ENCODE measurements at regions not wholly inside any gene's neighbourhood (a gene's known extent, or its start where the extent isn't known, plus 50 kb on each side); places are given as distances from the start of the nearest gene placed in this dataset.
A peak's percentile ranks its signal among the peaks of the same experiment; 100 is the strongest.

DNA sequence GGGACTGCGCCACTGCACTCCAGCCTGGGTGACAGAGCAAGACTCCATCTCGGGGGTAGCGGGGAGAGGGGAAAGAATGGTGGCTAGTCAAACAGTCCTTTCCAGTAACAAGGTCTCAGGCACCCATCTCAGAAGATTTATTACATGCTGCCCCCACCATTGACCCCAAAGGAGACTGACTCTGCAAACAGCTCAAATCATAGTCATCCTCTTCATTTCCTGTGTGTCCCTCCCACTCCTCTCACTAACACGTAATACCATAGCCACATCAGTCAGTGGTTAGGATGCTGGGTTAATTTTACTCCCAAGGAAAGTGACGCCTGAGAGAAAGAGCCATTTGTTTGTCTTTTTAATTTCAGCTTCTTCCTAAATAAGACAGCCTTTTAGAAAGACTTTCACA lies 56.6 kb upstream of the BET1 start:
- POLR2A ChIA-PET: no interaction called here
- H3K9me3 Mint-ChIP-seq: peaks cover 2% of the 10 kb centered on the region
- intact Hi-C loops (cut with micrococcal nuclease): loop anchor here (1.0 kb wide), 1 partner anchor 7 kb away; no protein-coding TSS in a partner anchor
- H3K4me1 Mint-ChIP-seq: peaks cover 32% of the 10 kb centered on the region
- H3K4me3 Mint-ChIP-seq: no peak overlapping the region
- H3K36me3 Mint-ChIP-seq (ENCODE audit: low read depth): no peaks in the 10 kb centered on the region
- ATAC-seq (ENCODE audit: low read depth) (no peak), DNase-seq (no peak)
- TF ChIP-seq, protein P1, sequence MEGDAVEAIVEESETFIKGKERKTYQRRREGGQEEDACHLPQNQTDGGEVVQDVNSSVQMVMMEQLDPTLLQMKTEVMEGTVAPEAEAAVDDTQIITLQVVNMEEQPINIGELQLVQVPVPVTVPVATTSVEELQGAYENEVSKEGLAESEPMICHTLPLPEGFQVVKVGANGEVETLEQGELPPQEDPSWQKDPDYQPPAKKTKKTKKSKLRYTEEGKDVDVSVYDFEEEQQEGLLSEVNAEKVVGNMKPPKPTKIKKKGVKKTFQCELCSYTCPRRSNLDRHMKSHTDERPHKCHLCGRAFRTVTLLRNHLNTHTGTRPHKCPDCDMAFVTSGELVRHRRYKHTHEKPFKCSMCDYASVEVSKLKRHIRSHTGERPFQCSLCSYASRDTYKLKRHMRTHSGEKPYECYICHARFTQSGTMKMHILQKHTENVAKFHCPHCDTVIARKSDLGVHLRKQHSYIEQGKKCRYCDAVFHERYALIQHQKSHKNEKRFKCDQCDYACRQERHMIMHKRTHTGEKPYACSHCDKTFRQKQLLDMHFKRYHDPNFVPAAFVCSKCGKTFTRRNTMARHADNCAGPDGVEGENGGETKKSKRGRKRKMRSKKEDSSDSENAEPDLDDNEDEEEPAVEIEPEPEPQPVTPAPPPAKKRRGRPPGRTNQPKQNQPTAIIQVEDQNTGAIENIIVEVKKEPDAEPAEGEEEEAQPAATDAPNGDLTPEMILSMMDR (IDR thresholded peaks at IDR 0.05): no peak
- CTCF ChIA-PET: no interaction called here
- no peak overlapping the region for H3K27ac Mint-ChIP-seq
- no peaks in the 10 kb centered on the region for H3K27me3 Mint-ChIP-seq

DNA sequence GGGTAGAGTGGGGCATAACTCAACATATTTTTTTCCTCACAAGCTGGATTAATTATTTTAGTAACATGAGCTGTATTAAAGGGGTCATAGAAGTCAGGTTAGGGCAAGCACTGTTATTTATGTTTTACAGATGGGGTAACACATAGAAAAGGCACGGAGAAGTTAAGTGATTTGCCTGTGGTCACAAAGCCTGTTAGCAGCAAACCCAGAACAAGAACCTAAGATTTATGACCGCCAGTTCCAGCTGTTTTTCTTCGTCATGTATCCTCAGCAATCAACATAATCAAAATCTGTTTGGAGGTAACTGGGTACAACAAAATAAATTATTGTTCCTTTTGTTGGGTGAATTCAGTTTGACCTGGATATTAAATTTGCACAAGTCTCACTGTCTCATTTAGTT lies 57.2 kb upstream of the BET1 start:
- intact Hi-C loops (cut with micrococcal nuclease): loop anchor here (1.0 kb wide), 1 partner anchor 8 kb away; no protein-coding TSS in a partner anchor
- TF ChIP-seq, protein P1 (IDR thresholded peaks at IDR 0.05): no peak
- CTCF ChIA-PET: no interaction called here
- Mint-ChIP-seq H3K27ac (no peak overlapping the region), H3K4me1 (peaks cover 29% of the 10 kb centered on the region), H3K36me3 (ENCODE audit: low read depth) (no peaks in the 10 kb centered on the region), H3K4me3 (no peak overlapping the region), H3K9me3 (no peaks in the 10 kb centered on the region), H3K27me3 (no peaks in the 10 kb centered on the region)
- POLR2A ChIA-PET: no interaction called here
- DNase-seq: no peak
- no peak for ATAC-seq (ENCODE audit: low read depth)

DNA sequence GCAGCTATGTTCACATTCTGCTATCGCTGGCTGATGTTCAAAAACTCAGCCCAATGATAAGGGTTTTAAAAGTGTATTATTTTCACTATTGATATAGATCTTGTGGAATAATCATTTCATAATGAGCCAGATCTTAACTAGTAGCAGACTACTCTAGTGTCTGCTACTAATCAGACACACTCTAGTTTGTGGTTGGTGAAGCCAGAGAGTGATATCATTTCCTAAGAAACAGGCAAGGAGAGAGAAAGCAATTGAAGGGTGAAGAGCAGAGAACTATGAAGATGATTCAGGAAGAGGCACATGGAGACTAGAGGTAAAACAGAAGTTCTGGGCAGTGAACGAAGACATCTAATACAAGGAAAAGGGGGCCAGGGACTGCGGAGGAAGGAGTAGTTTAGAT lies 58.2 kb upstream of the BET1 start:
- TF ChIP-seq, protein P1 (IDR thresholded peaks at IDR 0.05): no peak
- ChIA-PET CTCF (no interaction called here), POLR2A (no interaction called here)
- DNase-seq (no peak), ATAC-seq (ENCODE audit: low read depth) (no peak)
- H3K4me1 Mint-ChIP-seq: peaks cover 27% of the 10 kb centered on the region
- peak overlapping the region; percentile 8 for H3K27ac Mint-ChIP-seq
- no peaks in the 10 kb centered on the region for H3K27me3 Mint-ChIP-seq
- H3K4me3 Mint-ChIP-seq: no peak overlapping the region
- no peaks in the 10 kb centered on the region for H3K36me3 Mint-ChIP-seq (ENCODE audit: low read depth)
- H3K9me3 Mint-ChIP-seq: no peaks in the 10 kb centered on the region
- intact Hi-C loops (cut with micrococcal nuclease): no loop called here

DNA sequence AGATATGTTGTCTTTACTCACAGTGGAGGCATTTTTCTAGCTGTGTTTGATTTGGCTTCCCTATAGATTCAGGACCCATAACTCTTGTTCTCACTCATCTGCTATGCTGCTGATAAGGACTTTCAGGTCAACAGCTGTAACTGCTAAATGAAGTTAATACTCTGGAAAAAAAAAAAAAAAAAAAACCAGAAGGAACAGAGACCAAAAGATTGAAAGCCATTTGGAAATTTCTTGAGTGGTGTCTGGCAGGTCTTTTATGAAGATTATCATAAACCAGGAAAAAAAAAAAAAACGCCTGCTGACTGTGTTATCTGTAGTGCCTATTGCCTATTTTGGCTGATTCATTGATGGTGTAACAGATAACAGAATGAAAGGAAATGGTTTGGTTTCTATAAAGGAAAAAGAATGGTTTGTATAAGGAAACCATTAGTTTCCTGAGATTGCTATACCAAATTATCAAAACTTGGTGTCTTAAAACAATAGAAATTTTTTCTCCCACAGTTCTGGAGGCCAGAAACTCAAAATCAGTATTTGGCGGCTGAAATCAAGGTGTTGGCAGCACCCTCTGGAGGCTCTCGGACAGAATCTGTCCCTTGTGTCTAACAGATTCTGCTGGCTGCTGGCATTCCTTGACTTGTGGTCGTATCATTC lies 60.5 kb upstream of the BET1 start:
- ChIA-PET POLR2A (interaction anchor here (0.7 to 0.8 kb wide), 2 partner anchors 21 to 62 kb away, joined by 3 to 10 read pairs; no protein-coding TSS in a partner anchor), CTCF (interaction anchor here (1.0 to 1.6 kb wide), 3 partner anchors 23 to 162 kb away, joined by 3 to 6 read pairs (median 4); partner anchors contain the start of gene GNG11)
- Mint-ChIP-seq H3K9me3 (no peaks in the 10 kb centered on the region), H3K27me3 (no peaks in the 10 kb centered on the region), H3K4me1 (peaks cover 46% of the 10 kb centered on the region), H3K27ac (no peak overlapping the region), H3K4me3 (no peak overlapping the region), H3K36me3 (ENCODE audit: low read depth) (no peaks in the 10 kb centered on the region)
- intact Hi-C loops (cut with micrococcal nuclease): loop anchor here (1.0 to 5.0 kb wide), 2 partner anchors 42 to 60 kb away; partner anchors contain the start of gene BET1
- ATAC-seq (ENCODE audit: low read depth): no peak
- no peak for DNase-seq
- TF ChIP-seq, protein P1 (IDR thresholded peaks at IDR 0.05): no peak

- no peaks in the 10 kb centered on the region for H3K36me3 Mint-ChIP-seq (ENCODE audit: low read depth)
- ATAC-seq (ENCODE audit: low read depth) (no peak), DNase-seq (no peak)
- TF ChIP-seq, protein P1 (IDR thresholded peaks at IDR 0.05): no peak
- no peaks in the 10 kb centered on the region for H3K27me3 Mint-ChIP-seq
- CTCF ChIA-PET: interaction anchor here (1.0 kb wide), 1 partner anchor 20 kb away, joined by 4 read pairs; no protein-coding TSS in a partner anchor
- H3K27ac Mint-ChIP-seq: no peak overlapping the region
- no peak overlapping the region for H3K4me3 Mint-ChIP-seq
- no peaks in the 10 kb centered on the region for H3K9me3 Mint-ChIP-seq
- intact Hi-C loops (cut with micrococcal nuclease): loop anchor here (5.0 kb wide), 1 partner anchor 45 kb away; no protein-coding TSS in a partner anchor
- POLR2A ChIA-PET: interaction anchor here (0.5 to 2.6 kb wide), 2 partner anchors 10 to 410 kb away, joined by 9 to 10 read pairs; no protein-coding TSS in a partner anchor
- H3K4me1 Mint-ChIP-seq: peaks cover 39% of the 10 kb centered on the region
These were observed 62.9 kb upstream of the BET1 start for GRCh38 chr7:94067047-94067446.
